Keratinocyte (primary cell): ENCODE measurements at regions not wholly inside any gene's neighbourhood (a gene's known extent, or its start where the extent isn't known, plus 50 kb on each side); places are given as distances from the start of the nearest gene placed in this dataset.

Experiments
- DNase-seq: peaks from one replicate; pipeline ENCODE4 v3.0.0-alpha.2; 2011; ENCODE audit warnings: low read depth, missing footprints, low spot score
- FAIRE-seq: peaks from 2 replicates; lab custom pipeline; 2011; peaks lifted over from hg19 to GRCh38; lab: Jason Lieb, UNC
- H2AFZ ChIP-seq: 2 replicates; pipeline ENCODE4 v1.6.0; 2012; ENCODE audit warnings: low read length, control low read depth, inconsistent platforms; ENCODE audit not compliant: control insufficient read depth
- H3K27ac ChIP-seq: 2 replicates; pipeline ENCODE4 v1.5.1; 2011; ENCODE audit warnings: low read length; ENCODE audit not compliant: control insufficient read depth, insufficient read depth
- H3K27me3 ChIP-seq: 3 replicates; pipeline ENCODE4 v1.6.0; 2011; ENCODE audit warnings: low read length; ENCODE audit not compliant: control insufficient read depth, insufficient read depth; ENCODE audit errors: extremely low read depth
- H3K36me3 ChIP-seq, 2 experiments: 2 replicates in 1 of 2; 3 replicates in 1 of 2; pipeline ENCODE4 v1.5.1; 2011; ENCODE audit warnings: low read length in 2 of 2, mild to moderate bottlenecking in 1 of 2; ENCODE audit not compliant: control insufficient read depth in 2 of 2, insufficient read depth in 2 of 2; ENCODE audit errors: extremely low read depth in 1 of 2
- H3K4me1 ChIP-seq: 3 replicates; pipeline ENCODE4 v1.5.1; 2011; ENCODE audit warnings: low read length; ENCODE audit not compliant: control insufficient read depth, insufficient read depth; ENCODE audit errors: extremely low read depth
- H3K4me2 ChIP-seq: 3 replicates; pipeline ENCODE4 v1.6.0; 2011; ENCODE audit warnings: low read depth, low read length; ENCODE audit not compliant: control insufficient read depth, insufficient read depth; ENCODE audit errors: extremely low read depth
- H3K4me3 ChIP-seq, 3 experiments: fragments of 200-600 bp in 1 of 3; sonication (generic) in 1 of 3; 2 replicates in 2 of 3; 3 replicates in 1 of 3; pipeline ENCODE4 v1.5.1; 2011 to 2016; ENCODE audit warnings: low read length in 3 of 3, mild to moderate bottlenecking in 3 of 3, control low read depth in 2 of 3, inconsistent platforms in 1 of 3, low read depth in 1 of 3, mixed read lengths in 1 of 3, mixed run types in 1 of 3, moderate library complexity in 1 of 3; ENCODE audit not compliant: control insufficient read depth in 2 of 3, insufficient read depth in 2 of 3; ENCODE audit errors: extremely low read depth in 1 of 3
- H3K79me2 ChIP-seq: 2 replicates; pipeline ENCODE4 v1.6.0; 2012; ENCODE audit warnings: low read length; ENCODE audit not compliant: control insufficient read depth, insufficient read depth
- H3K9ac ChIP-seq: 3 replicates; pipeline ENCODE4 v1.6.0; 2011; ENCODE audit warnings: low read length; ENCODE audit not compliant: control insufficient read depth, insufficient read depth; ENCODE audit errors: extremely low read depth
- H3K9me1 ChIP-seq: 3 replicates; pipeline ENCODE4 v1.6.0; 2011; ENCODE audit warnings: low read length; ENCODE audit not compliant: control insufficient read depth, insufficient read depth; ENCODE audit errors: extremely low read depth
- H3K9me3 ChIP-seq: 2 replicates; pipeline ENCODE4 v1.5.1; 2012; ENCODE audit warnings: low read depth, low read length; ENCODE audit not compliant: control insufficient read depth
- H4K20me1 ChIP-seq: 3 replicates; pipeline ENCODE4 v1.6.0; 2011; ENCODE audit warnings: low read length; ENCODE audit not compliant: control insufficient read depth, insufficient read depth; ENCODE audit errors: extremely low read depth
- CTCF ChIP-seq, 3 experiments: IDR thresholded peaks in 1 of 3; conservative IDR thresholded peaks in 1 of 3; optimal IDR thresholded peaks in 1 of 3; 2 replicates in 2 of 3; 3 replicates in 1 of 3; pipeline versions ENCODE3 to v1.5.1; 2011; ENCODE audit warnings: low read length in 3 of 3, mild to moderate bottlenecking in 3 of 3, moderate library complexity in 2 of 3, control low read depth in 1 of 3, inconsistent platforms in 1 of 3; ENCODE audit not compliant: insufficient read depth in 2 of 3; ENCODE audit errors: extremely low read depth in 1 of 3
- EZH2 ChIP-seq: IDR thresholded peaks from one replicate; pipeline ENCODE4 v1.6.1; 2012; ENCODE audit warnings: inconsistent platforms, mild to moderate bottlenecking, low read length, moderate library complexity
- dilution Hi-C: fragments of 300-500 bp; cut with MboI; formaldehyde crosslinking; loops from one replicate; pipeline ENCODE4 v1.7.0; 2020; ENCODE audit warnings: low sequenced_read_pairs; ENCODE audit not compliant: extremely low pct_ligation_motif_present

DNA sequence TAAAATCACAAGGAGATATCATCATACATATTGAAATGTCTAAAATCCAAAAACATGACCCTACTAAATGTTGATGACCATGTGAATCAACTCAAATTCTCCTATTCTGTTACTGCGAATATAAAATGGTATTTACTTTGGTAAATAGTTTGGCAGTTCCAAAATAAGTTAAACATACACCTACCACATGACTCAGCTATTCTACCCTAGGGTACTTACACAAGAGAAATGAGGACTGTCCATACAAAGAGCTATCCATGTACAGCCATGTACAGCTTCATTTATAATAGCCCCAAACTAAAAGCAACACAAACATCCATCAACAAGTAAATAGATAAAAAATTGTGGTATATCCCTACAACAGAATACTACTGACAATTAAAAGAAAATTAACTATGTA, 346.1 kb upstream of the TENM4 start:
- Histone ChIP-seq H3K9ac (no peak overlapping the region), H3K4me1 (no peaks in the 10 kb centered on the region), H3K4me3 (no peak overlapping the region), H3K27ac (no peak overlapping the region), H3K9me3 (no peaks in the 10 kb centered on the region), H3K9me1 (no peaks in the 10 kb centered on the region), H3K36me3 (no peaks in the 10 kb centered on the region), H3K4me2 (no peak overlapping the region), H3K79me2 (no peaks in the 10 kb centered on the region), H2AFZ (no peak overlapping the region), H3K27me3 (peaks cover 3% of the 10 kb centered on the region), H4K20me1 (no peaks in the 10 kb centered on the region)
- dilution Hi-C loops: no loop called here
- no peak for TF ChIP-seq CTCF (optimal IDR thresholded peaks at IDR 0.05 in 1 of 3, IDR thresholded peaks at IDR 0.05 in 1 of 3, conservative IDR thresholded peaks at IDR 0.05 in 1 of 3; ENCODE audit: extremely low read depth in 1 of 3, insufficient read depth in 2 of 3, low read length in 3 of 3)
- TF ChIP-seq EZH2: no peak
- FAIRE-seq: no peak
- no peak for DNase-seq

- Histone ChIP-seq H3K79me2 (no peaks in the 10 kb centered on the region), H3K27ac (no peak overlapping the region), H3K27me3 (peaks cover 3% of the 10 kb centered on the region), H3K9me1 (no peaks in the 10 kb centered on the region), H3K4me2 (no peak overlapping the region), H3K9ac (no peak overlapping the region), H3K36me3 (no peaks in the 10 kb centered on the region), H3K9me3 (no peaks in the 10 kb centered on the region), H3K4me1 (no peaks in the 10 kb centered on the region), H2AFZ (no peak overlapping the region), H3K4me3 (no peak overlapping the region), H4K20me1 (no peaks in the 10 kb centered on the region)
- no peak for TF ChIP-seq CTCF (optimal IDR thresholded peaks at IDR 0.05 in 1 of 3, IDR thresholded peaks at IDR 0.05 in 1 of 3, conservative IDR thresholded peaks at IDR 0.05 in 1 of 3; ENCODE audit: extremely low read depth in 1 of 3, insufficient read depth in 2 of 3, low read length in 3 of 3)
- TF ChIP-seq EZH2: no peak
- dilution Hi-C loops: no loop called here
- FAIRE-seq: no peak
- DNase-seq: no peak
Measured at GRCh38 chr11:79783833-79784232, 343.0 kb upstream of the TENM4 start.
